NCI-H2196 (cell line): ENCODE measurements at regions not wholly inside any gene's neighbourhood (a gene's known extent, or its start where the extent isn't known, plus 50 kb on each side); places are given as distances from the start of the nearest gene placed in this dataset.

ENCODE experiments used
- DNase-seq: peaks from one replicate; lab custom pipeline; 2025; ENCODE audit not compliant: unreplicated experiment; lab: John Stamatoyannopoulos, UW

DNA sequence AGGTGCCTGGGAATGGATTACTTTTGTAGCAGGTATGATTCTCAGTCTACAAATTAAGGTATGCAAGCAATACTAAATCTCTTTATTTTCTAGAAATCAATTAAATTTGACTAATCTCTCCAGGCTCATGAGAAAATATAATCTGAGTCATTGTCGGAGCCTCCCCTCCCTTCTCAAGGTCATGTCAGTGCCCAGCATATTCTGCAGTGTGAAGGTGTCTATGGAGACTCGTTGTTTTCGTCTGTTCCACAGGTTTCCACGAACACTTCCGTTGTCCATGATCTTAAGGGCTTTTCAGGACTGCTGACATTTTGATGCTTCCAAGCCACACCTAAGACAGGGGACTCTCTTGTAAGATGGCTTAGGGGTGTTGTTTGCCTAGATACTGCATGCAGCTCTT lies 56.6 kb upstream of the SCOC start:
- DNase-seq: no peak

DNA sequence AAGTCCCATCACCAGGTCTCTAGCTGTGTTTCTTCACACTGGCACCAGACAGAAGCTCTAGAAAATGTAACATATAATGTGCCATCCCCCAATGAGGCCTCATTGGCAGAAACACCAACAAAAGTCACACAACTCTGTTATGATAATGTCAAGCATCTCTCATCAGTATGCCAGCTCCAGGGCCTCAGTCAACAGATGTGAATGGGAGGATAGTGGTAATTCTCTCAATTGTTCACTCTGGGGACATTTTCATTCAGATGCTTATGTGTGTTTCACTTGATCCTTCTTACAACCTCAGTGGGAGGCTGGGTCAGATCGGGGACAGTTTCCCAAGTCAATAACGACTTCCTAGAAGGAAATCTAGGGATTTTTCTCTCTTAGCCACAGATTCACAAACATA lies 57.5 kb upstream of the SCOC start:
- no peak for DNase-seq

DNA sequence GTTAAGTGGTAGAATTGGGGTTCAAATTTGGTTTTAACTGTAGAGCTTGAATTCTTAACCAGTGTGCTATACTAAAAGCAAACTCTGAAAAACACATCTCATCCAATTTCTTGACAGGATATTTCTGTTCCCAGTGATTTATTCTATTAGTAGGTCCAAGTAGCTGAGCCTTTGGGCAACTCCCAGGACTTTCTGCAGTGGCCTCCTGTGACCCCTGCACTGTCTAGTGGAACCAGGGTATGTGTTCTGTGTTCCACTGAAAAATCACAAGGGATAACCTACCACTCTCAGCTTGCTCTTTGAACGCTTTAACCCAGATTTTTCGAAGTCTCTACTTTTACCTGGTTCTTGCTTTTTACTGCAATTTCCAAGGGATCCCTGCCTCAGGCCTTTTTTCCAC lies 58.0 kb upstream of the SCOC start:
- DNase-seq: no peak

GRCh38 chr4:140315019-140315418 lies 58.4 kb upstream of the SCOC start:
- DNase-seq: no peak

DNA sequence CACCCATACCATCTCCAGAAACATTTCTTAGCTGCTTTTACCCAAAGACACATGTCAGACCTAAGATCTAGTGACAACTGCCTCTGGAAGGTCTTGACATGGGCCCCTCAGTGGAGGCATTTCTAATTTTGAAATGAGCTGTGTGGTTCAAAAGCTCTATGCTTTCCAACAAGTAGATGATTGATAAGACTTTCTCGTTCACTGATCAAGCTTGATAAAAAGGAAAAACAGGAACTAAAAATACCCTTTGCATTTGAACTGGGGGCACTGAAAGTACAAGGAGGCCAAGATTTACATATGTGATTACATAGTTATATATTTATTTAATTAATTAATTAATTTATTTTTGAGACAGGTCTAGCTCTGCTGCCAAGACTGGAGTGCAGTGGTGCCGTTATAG lies 61.3 kb upstream of the SCOC start:
- DNase-seq: no peak

- no peak for DNase-seq
These were observed 62.1 kb upstream of the SCOC start for GRCh38 chr4:140311257-140311835.

GRCh38 chr4:140309124-140309870 lies 64.1 kb upstream of the SCOC start:
- DNase-seq: no peak

- DNase-seq: no peak
These were observed 64.9 kb upstream of the SCOC start for GRCh38 chr4:140308366-140309123.

DNA sequence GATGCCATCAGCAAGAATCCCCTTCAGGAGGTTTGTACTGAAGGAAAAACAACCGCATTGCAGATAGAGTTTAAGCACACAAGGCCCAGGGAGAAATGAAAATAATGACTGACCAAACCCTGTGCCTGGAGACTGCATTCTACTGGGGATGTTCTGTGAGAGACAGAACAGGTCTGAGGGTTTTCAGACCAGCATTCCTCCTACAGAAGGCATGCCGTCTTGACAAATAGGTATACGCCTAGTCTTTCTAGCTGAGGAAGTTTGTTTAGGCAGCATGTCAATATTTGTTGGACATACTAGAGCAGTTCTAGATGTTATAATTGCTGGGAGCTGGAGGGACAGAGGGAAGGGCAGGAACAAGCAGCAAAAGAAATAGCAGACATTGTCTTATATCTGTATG lies 68.4 kb upstream of the SCOC start:
- no peak for DNase-seq

DNA sequence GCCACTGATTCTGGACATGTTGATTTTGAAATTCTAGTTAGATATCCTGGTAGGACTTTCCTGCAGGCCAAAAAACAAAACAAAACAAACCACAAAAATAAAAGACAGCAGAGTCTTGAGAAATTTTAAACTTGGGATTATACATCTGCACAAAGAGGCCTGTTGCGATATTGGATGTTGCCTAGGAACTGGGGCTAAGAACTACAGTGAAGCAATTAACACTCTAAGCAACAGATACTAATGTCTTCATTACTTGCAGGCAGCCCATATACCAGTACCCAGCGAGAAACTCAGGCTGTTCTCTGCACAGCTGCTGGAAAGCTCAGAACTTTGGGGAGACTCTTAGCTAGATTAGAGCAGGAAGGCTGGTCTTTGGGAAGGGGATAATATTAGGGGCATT lies 69.1 kb upstream of the SCOC start:
- DNase-seq: no peak

DNA sequence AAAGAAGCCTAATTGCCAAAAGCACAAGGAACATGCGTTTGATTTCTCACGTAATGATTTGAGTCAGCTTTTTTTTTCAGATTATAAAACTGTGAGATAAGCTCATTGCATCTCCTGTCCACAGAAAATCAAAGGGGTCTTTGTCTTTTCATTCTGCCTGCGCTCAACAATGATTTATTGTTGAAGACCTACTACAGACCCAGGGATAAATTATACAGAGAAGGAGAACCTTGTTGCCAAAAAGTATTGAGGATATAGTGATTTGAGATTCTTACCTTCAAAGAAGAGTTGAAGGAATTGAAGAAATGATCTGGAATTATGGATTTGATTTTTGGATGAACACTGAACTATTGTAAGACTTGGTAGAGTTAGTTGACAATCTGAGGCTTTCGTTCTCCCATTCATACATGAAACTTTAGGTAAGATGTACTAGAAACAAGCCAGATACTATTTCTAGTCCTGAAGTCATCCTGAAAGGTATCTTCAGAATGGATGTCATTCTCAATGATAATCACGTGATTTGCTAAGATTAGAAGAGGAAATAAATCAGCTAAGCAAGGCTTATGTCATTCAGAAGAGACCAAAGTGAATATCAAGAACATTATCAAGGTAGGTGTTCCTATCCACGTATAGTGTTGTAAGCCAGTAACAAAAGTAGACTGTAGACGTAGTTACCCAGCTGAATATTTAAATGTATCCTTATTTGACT lies 71.1 kb upstream of the SCOC start:
- DNase-seq: no peak

DNA sequence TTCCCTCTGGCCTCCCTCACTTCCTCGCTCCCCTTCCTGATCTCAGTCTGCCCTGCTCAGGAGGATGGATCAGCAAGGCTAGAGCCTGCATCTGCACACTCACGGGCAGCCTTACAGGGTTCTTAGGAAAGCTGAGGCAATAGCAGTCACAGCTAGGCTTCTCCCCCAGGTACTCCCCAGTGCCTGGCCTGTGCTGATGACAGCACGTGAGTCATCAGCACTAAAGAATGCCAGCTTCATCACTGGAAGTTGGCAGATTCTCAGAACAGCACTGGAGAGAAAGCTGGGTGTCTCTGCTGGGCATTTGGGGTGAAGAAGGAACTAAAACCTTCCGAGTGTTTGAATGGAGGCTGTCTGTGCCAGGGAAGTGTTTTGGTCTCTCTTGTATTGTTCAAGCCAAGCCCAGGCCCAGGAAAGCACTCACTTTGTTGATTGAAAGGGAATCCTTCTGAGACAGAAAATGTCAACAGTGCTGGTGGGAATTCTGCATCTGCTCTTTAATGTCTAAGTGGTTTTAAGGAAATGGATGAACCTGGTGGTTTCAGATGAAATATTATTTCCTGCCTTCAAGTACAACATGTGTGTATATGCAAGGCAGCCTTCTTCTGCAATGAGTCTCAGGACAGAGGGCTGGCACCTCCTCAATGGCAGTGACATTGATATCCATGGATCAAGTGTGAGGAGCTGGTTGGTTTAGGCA lies 73.0 kb upstream of the SCOC start:
- no peak for DNase-seq

- DNase-seq: no peak
These were observed 75.4 kb upstream of the SCOC start for GRCh38 chr4:140298001-140298400.

DNA sequence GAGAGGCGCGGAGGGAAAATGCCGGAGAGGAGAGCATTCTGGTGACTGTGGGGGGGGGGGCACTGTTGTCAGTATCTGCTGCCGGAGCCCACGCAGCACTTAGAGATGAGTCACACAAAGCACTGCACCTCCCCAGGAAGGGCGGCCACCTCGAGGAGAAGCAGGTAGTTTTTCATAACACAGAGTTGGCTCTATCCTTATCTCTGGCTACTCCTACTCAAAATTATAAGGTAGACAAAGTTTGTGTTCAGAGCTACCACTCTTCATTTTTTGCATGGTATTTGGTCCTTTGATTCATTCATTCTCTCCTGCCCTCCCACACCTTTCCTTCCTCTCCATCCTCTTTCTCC lies 76.2 kb upstream of the SCOC start:
- DNase-seq: no peak

DNA sequence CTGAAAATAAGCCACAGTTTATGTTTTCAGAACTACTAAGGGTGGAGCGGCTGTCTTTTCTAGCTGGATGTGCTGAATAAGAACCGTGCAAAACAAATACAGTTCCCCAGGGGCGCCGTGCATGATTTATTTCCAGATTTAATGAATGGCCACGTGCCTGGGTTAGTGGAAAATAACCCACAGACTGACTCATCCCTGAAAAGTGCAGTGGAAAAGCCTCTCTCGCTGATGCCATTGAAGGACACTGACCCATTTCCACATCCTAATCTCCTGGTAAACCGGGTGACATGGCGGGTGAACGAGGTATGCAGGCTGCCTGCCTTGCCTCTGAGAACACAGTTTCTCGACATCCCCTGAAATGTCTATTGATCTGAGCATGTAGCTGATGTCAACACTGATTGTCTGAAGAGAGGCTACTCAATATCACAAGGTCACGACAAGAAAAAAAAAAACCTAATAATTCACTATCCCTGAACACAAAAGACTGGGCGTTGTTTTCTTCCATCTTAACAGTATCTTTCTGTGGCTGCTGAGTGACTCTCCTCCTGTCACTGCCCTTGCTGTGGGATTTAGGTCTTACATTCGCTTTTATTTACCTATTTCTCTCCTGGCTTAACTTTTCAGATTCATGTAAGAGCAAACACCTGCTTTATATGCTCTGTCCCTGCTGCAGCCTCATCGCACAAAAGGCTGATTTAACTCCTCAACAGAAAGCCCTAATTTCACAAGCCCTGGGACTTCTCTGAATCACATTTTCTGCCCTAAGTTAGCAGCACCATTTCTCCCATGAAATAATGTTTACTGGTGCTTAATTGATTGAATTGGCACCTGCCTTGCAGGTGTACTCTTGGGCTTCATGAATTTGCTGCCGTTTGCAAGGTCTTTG lies 76.9 kb upstream of the SCOC start:
- no peak for DNase-seq

GRCh38 chr4:140293979-140294378 lies 79.5 kb upstream of the SCOC start:
- DNase-seq: no peak

- DNase-seq: no peak
These were observed 82.2 kb upstream of the SCOC start for GRCh38 chr4:140291259-140291658.

GRCh38 chr4:140289486-140289885 lies 84.0 kb upstream of the SCOC start:
- no peak for DNase-seq

- no peak for DNase-seq
These were observed 87.0 kb upstream of the SCOC start for GRCh38 chr4:140286456-140286855.

DNA sequence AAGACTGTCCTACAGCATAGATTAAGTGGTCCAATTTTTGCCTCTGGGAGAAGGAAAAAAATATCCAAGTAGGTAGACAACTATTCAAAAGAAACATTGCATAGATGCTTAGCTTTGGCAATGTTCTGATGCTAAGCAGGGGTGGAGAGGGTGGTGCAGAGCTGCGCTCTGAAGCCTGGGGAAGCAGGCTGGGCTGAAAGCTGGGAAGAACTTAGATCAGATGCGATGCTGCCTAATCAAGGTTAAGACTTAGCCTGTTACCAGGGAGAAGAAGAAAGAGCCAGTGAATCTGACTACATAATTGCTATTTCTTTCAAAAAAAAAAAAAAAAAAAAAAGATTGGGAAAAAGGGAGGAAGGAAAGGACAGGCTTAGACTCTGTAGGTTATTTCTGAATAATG lies 89.0 kb upstream of the SCOC start:
- DNase-seq: no peak
